Prostate gland (tissue), 2 donors: ENCODE measurements at regions not wholly inside any gene's neighbourhood (a gene's known extent, or its start where the extent isn't known, plus 50 kb on each side); places are given as distances from the start of the nearest gene placed in this dataset.

ENCODE experiments used
- POLR2A ChIP-seq: fragments of 450-650 bp; IDR thresholded peaks from one replicate; pipeline ENCODE4 v1.6.1; 2016; ENCODE audit warnings: antibody characterized with exemption, mild to moderate bottlenecking
- TF ChIP-seq, protein P1 (sequence below), 4 experiments: fragments of 200-600 bp in 2 of 4; fragments of 450-650 bp in 2 of 4; sonication (generic) in 2 of 4; IDR thresholded peaks; 1 replicate in 3 of 4; 2 replicates in 1 of 4; pipeline ENCODE4 v1.5.1; 2016 to 2019; ENCODE audit warnings: antibody characterized with exemption in 4 of 4, mild to moderate bottlenecking in 2 of 4, moderate library complexity in 2 of 4

GRCh38 chr6:27141529-27142015 is 105.9 kb upstream of the PRSS16 start:
- TF ChIP-seq, protein P1, sequence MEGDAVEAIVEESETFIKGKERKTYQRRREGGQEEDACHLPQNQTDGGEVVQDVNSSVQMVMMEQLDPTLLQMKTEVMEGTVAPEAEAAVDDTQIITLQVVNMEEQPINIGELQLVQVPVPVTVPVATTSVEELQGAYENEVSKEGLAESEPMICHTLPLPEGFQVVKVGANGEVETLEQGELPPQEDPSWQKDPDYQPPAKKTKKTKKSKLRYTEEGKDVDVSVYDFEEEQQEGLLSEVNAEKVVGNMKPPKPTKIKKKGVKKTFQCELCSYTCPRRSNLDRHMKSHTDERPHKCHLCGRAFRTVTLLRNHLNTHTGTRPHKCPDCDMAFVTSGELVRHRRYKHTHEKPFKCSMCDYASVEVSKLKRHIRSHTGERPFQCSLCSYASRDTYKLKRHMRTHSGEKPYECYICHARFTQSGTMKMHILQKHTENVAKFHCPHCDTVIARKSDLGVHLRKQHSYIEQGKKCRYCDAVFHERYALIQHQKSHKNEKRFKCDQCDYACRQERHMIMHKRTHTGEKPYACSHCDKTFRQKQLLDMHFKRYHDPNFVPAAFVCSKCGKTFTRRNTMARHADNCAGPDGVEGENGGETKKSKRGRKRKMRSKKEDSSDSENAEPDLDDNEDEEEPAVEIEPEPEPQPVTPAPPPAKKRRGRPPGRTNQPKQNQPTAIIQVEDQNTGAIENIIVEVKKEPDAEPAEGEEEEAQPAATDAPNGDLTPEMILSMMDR (IDR thresholded peaks at IDR 0.05): no peak
- no peak for TF ChIP-seq POLR2A
